Peyer's patch (tissue), 4 donors: ENCODE measurements at regions not wholly inside any gene's neighbourhood (a gene's known extent, or its start where the extent isn't known, plus 50 kb on each side); places are given as distances from the start of the nearest gene placed in this dataset.

Source experiments
- CTCF ChIP-seq, 6 experiments: fragments of 450-650 bp in 4 of 6; fragments of 200-600 bp in 2 of 6; sonication (generic) in 1 of 6; IDR thresholded peaks; one replicate each; pipeline ENCODE4 v1.5.1; 2017 to 2019; ENCODE audit warnings: antibody characterized with exemption in 6 of 6, mild to moderate bottlenecking in 3 of 6, moderate library complexity in 1 of 6
- POLR2A ChIP-seq, 2 donors: fragments of 450-650 bp; IDR thresholded peaks; one replicate each; pipeline ENCODE4 v1.5.1; 2017; ENCODE audit warnings: antibody characterized with exemption in 2 of 2, mild to moderate bottlenecking in 2 of 2, moderate library complexity in 2 of 2

- TF ChIP-seq POLR2A (IDR thresholded peaks at IDR 0.05): no peak
- no peak for TF ChIP-seq CTCF (IDR thresholded peaks at IDR 0.05)
Measured at GRCh38 chr1:24237750-24238395, 50.8 kb upstream of the IFNLR1 start.
